Smooth muscle cell (in vitro differentiated cells): ENCODE measurements at regions not wholly inside any gene's neighbourhood (a gene's known extent, or its start where the extent isn't known, plus 50 kb on each side); places are given as distances from the start of the nearest gene placed in this dataset.
A peak's percentile ranks its signal among the peaks of the same experiment; 100 is the strongest.

Experiments used
- DNase-seq: peaks from one replicate; lab custom pipeline; 2025; ENCODE audit not compliant: unreplicated experiment; lab: John Stamatoyannopoulos, UW
- H2AFZ ChIP-seq: fragments of 200-600 bp; sonication (generic); 2 replicates; pipeline ENCODE4 v1.6.0; 2016; ENCODE audit warnings: antibody characterized with exemption, low read depth, mild to moderate bottlenecking
- H3F3A ChIP-seq: fragments of 200-600 bp; sonication (generic); 2 replicates; pipeline ENCODE4 v1.6.0; 2017; ENCODE audit warnings: antibody characterized with exemption, low read depth
- H3K27ac ChIP-seq: fragments of 200-600 bp; sonication (generic); 2 replicates; pipeline ENCODE4 v1.5.1; 2016; ENCODE audit warnings: low read depth, mild to moderate bottlenecking
- H3K27me3 ChIP-seq: fragments of 200-600 bp; sonication (generic); 2 replicates; pipeline ENCODE4 v1.6.1; 2016; ENCODE audit warnings: low read depth, mild to moderate bottlenecking
- H3K36me3 ChIP-seq: fragments of 200-600 bp; sonication (generic); 2 replicates; pipeline ENCODE4 v1.5.1; 2016; ENCODE audit warnings: low read depth
- H3K4me1 ChIP-seq: fragments of 200-600 bp; sonication (generic); 2 replicates; pipeline ENCODE4 v1.5.1; 2016; ENCODE audit warnings: low read depth
- H3K4me2 ChIP-seq: fragments of 200-600 bp; sonication (generic); 2 replicates; pipeline ENCODE4 v1.6.0; 2016; ENCODE audit warnings: mild to moderate bottlenecking
- H3K4me3 ChIP-seq: fragments of 200-600 bp; sonication (generic); 2 replicates; pipeline ENCODE4 v1.5.1; 2016; ENCODE audit warnings: mild to moderate bottlenecking
- H3K79me2 ChIP-seq: fragments of 200-600 bp; sonication (generic); 2 replicates; pipeline ENCODE4 v1.6.0; 2016; ENCODE audit warnings: low read depth, mild to moderate bottlenecking
- H3K9ac ChIP-seq: fragments of 200-600 bp; sonication (generic); 2 replicates; pipeline ENCODE4 v1.6.0; 2016; ENCODE audit warnings: low read depth
- H3K9me3 ChIP-seq: fragments of 200-600 bp; sonication (generic); replicated peaks from 2 replicates; pipeline ENCODE4 v1.5.1; 2016; ENCODE audit warnings: low read depth
- H4K20me1 ChIP-seq: fragments of 200-600 bp; sonication (generic); 2 replicates; pipeline ENCODE4 v1.6.0; 2016; ENCODE audit warnings: low read depth
- CTCF ChIP-seq: fragments of 200-600 bp; sonication (generic); IDR thresholded peaks from 2 replicates; pipeline ENCODE4 v1.5.1; 2017; ENCODE audit warnings: borderline replicate concordance, mild to moderate bottlenecking, antibody characterized with exemption; ENCODE audit not compliant: insufficient read depth, poor library complexity, severe bottlenecking
- WGBS: methylation state at CpG from one replicate; pipeline ENCODE4 v1.1.7; 2016; ENCODE audit warnings: low lambda C conversion rate; 5-methylcytosine and 5-hydroxymethylcytosine counted together

- no peaks in the 10 kb centered on the region for H3K36me3 ChIP-seq
- WGBS = 100% methylated on average over 1 of the region's 1 CpG
- no peaks in the 10 kb centered on the region for H3K4me1 ChIP-seq
- no peak overlapping the region for H2AFZ ChIP-seq
- no peaks in the 10 kb centered on the region for H4K20me1 ChIP-seq
- TF ChIP-seq CTCF = no peak
- H3K27me3 ChIP-seq = no peaks in the 10 kb centered on the region
- no peak overlapping the region for H3K4me3 ChIP-seq
- H3K4me2 ChIP-seq = no peak overlapping the region
- no peak overlapping the region for H3K9ac ChIP-seq
- DNase-seq = no peak
- H3K9me3 ChIP-seq = no peaks in the 10 kb centered on the region
- H3K27ac ChIP-seq = no peak overlapping the region
- no peaks in the 10 kb centered on the region for H3K79me2 ChIP-seq
- H3F3A ChIP-seq = no peaks in the 10 kb centered on the region
These were observed 797.2 kb upstream of the ADAMTS5 start for GRCh38 chr21:27764056-27764455.

DNA sequence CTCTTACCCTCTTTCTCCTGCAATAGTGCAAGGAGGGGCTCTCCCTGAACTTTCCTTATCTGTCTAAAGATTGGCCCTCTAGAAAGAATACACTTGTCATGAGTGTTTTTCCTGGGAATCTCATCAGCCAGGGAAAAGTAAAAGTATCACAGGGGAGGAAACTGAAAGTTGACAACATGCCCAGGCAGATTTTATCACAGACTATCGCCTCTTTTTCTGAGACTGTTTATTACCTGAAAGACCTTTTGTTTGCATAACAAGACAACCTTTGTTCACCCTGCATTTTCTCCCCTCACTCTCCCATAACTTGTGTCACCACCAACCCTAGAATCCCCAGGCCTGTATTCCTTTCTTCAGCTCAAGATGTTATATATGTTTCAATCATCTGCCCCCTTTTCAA lies 794.7 kb upstream of the ADAMTS5 start:
- Histone ChIP-seq H3K79me2 (no peaks in the 10 kb centered on the region), H3K27me3 (no peaks in the 10 kb centered on the region), H3K9ac (no peak overlapping the region), H4K20me1 (no peaks in the 10 kb centered on the region), H3K4me1 (no peaks in the 10 kb centered on the region), H3K4me3 (no peak overlapping the region), H3F3A (no peaks in the 10 kb centered on the region), H3K36me3 (no peaks in the 10 kb centered on the region), H3K27ac (no peak overlapping the region), H3K9me3 (no peaks in the 10 kb centered on the region), H3K4me2 (no peak overlapping the region), H2AFZ (peak overlapping the region; percentile 11)
- DNase-seq = no peak
- no peak for TF ChIP-seq CTCF
- WGBS = 59% methylated on average over 1 of the region's 1 CpG

DNA sequence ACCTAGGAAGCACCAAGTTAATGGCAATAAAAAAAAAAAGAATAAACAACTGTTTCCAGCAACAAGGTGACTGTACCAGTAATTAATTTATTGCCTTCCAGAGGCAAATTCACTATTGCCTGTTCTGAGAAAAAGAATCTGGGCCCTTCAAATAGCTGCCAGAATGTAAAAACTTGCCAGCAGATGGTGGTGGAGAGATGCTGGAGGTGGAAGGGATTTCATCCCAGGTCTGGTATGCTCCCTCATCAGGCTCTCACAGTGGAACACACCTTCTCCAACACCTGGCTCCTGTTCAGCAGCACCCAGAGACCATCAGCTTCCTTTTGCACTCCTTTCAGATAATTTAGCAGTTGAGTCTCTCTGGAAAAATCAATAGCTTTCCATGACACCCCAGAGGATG lies 792.9 kb upstream of the ADAMTS5 start:
- Histone ChIP-seq H3F3A (no peaks in the 10 kb centered on the region), H3K36me3 (no peaks in the 10 kb centered on the region), H3K4me3 (no peak overlapping the region), H2AFZ (no peak overlapping the region), H3K9ac (no peak overlapping the region), H3K4me2 (no peak overlapping the region), H3K27ac (no peak overlapping the region), H3K4me1 (no peaks in the 10 kb centered on the region), H4K20me1 (no peaks in the 10 kb centered on the region), H3K79me2 (no peaks in the 10 kb centered on the region), H3K27me3 (no peaks in the 10 kb centered on the region), H3K9me3 (no peaks in the 10 kb centered on the region)
- TF ChIP-seq CTCF = no peak
- DNase-seq = no peak

- H3K27ac ChIP-seq = no peak overlapping the region
- no peak overlapping the region for H3K4me3 ChIP-seq
- H3K9me3 ChIP-seq = no peaks in the 10 kb centered on the region
- H4K20me1 ChIP-seq = no peaks in the 10 kb centered on the region
- H3F3A ChIP-seq = no peaks in the 10 kb centered on the region
- no peaks in the 10 kb centered on the region for H3K4me1 ChIP-seq
- peak; percentile 13 for TF ChIP-seq CTCF
- H3K36me3 ChIP-seq = no peaks in the 10 kb centered on the region
- H3K27me3 ChIP-seq = no peaks in the 10 kb centered on the region
- no peak for DNase-seq
- H3K4me2 ChIP-seq = no peak overlapping the region
- WGBS = 84% methylated on average over 11 of the region's 11 CpGs
- H3K9ac ChIP-seq = no peak overlapping the region
- no peaks in the 10 kb centered on the region for H3K79me2 ChIP-seq
- no peak overlapping the region for H2AFZ ChIP-seq
These were observed 792.3 kb upstream of the ADAMTS5 start for GRCh38 chr21:27759091-27759659.
